CD14-positive monocyte (primary cell): ENCODE measurements at regions not wholly inside any gene's neighbourhood (a gene's known extent, or its start where the extent isn't known, plus 50 kb on each side); places are given as distances from the start of the nearest gene placed in this dataset.
A peak's percentile ranks its signal among the peaks of the same experiment; 100 is the strongest.

Source experiments
- DNase-seq, 3 donors: peaks; one replicate each; pipeline ENCODE4 v3.0.0-alpha.2; 2011 to 2022
- H2AFZ ChIP-seq: 2 replicates; pipeline ENCODE4 v1.6.0; 2012; ENCODE audit warnings: mild to moderate bottlenecking, low read depth, low read length, inconsistent platforms; ENCODE audit not compliant: insufficient read depth, poor library complexity, severe bottlenecking
- H3K27ac ChIP-seq, 2 donors: 1 replicate in 1 of 2; 2 replicates in 1 of 2; pipeline ENCODE4 v1.5.1; 2012 to 2013; ENCODE audit warnings: low read length in 2 of 2, control low read depth in 1 of 2, inconsistent platforms in 1 of 2, low read depth in 1 of 2, mild to moderate bottlenecking in 1 of 2
- H3K27me3 ChIP-seq, 2 donors: one replicate each; pipeline versions ENCODE4 v1.6.0 to v1.6.1; 2011 to 2013; ENCODE audit warnings: low read length in 2 of 2; ENCODE audit not compliant: control insufficient read depth in 2 of 2, insufficient read depth in 2 of 2
- H3K36me3 ChIP-seq, 2 donors: replicated peaks in 1 of 2; 1 replicate in 1 of 2; 2 replicates in 1 of 2; pipeline versions ENCODE4 v1.5.1 to v1.6.1; 2012 to 2013; ENCODE audit warnings: low read length in 2 of 2, control low read depth in 1 of 2, inconsistent platforms in 1 of 2, mild to moderate bottlenecking in 1 of 2; ENCODE audit not compliant: insufficient read depth in 2 of 2, control insufficient read depth in 1 of 2
- H3K4me1 ChIP-seq, 2 donors: 1 replicate in 1 of 2; 2 replicates in 1 of 2; pipeline versions ENCODE4 v1.5.1 to v1.6.1; 2012 to 2013; ENCODE audit warnings: low read length in 2 of 2, control low read depth in 1 of 2, inconsistent platforms in 1 of 2, mild to moderate bottlenecking in 1 of 2, moderate library complexity in 1 of 2; ENCODE audit not compliant: insufficient read depth in 2 of 2, control insufficient read depth in 1 of 2
- H3K4me2 ChIP-seq: replicated peaks from 2 replicates; pipeline ENCODE3; 2012; ENCODE audit warnings: low read length, moderate library complexity, mild to moderate bottlenecking; ENCODE audit not compliant: poor library complexity, severe bottlenecking; ENCODE audit errors: extremely low read depth
- H3K4me3 ChIP-seq, 3 experiments: fragments of 200-600 bp in 1 of 3; sonication (generic) in 1 of 3; replicated peaks in 1 of 3; 1 replicate in 2 of 3; 2 replicates in 1 of 3; pipeline ENCODE4 v1.5.1; 2011 to 2013; ENCODE audit warnings: low read length in 3 of 3, mild to moderate bottlenecking in 3 of 3, control low read depth in 2 of 3, low read depth in 2 of 3, inconsistent platforms in 1 of 3, moderate library complexity in 1 of 3
- H3K79me2 ChIP-seq: 2 replicates; pipeline ENCODE4 v1.6.0; 2012; ENCODE audit warnings: mild to moderate bottlenecking, control low read depth, inconsistent platforms, low read length, moderate library complexity; ENCODE audit not compliant: insufficient read depth
- H3K9ac ChIP-seq: 2 replicates; pipeline ENCODE4 v1.6.0; 2017; ENCODE audit warnings: low read length, mild to moderate bottlenecking; ENCODE audit not compliant: insufficient read depth, poor library complexity, severe bottlenecking
- H3K9me3 ChIP-seq, 2 donors: replicated peaks in 1 of 2; 1 replicate in 1 of 2; 2 replicates in 1 of 2; pipeline versions ENCODE4 v1.5.1 to v1.6.1; 2012 to 2013; ENCODE audit warnings: low read length in 2 of 2, control low read depth in 1 of 2; ENCODE audit not compliant: control insufficient read depth in 1 of 2, insufficient read depth in 1 of 2
- H4K20me1 ChIP-seq: 2 replicates; pipeline ENCODE4 v1.6.0; 2012; ENCODE audit warnings: mild to moderate bottlenecking, low read length, control low read depth, moderate library complexity; ENCODE audit not compliant: insufficient read depth
- H3K27ac Mint-ChIP-seq, 7 donors: one replicate each; pipeline ENCODE4 v1.8.0; 2020; ENCODE audit warnings: mild to moderate bottlenecking in 7 of 7, mixed read lengths in 7 of 7, moderate library complexity in 6 of 7, inconsistent platforms in 2 of 7
- H3K27me3 Mint-ChIP-seq, 3 donors: one replicate each; pipeline ENCODE4 v1.8.0; 2021 to 2022; ENCODE audit warnings: low read depth in 3 of 3, mild to moderate bottlenecking in 3 of 3, mixed read lengths in 3 of 3, moderate library complexity in 3 of 3, inconsistent platforms in 1 of 3
- H3K36me3 Mint-ChIP-seq, 2 donors: one replicate each; pipeline ENCODE4 v1.8.0; 2020; ENCODE audit warnings: mixed read lengths in 2 of 2, inconsistent platforms in 1 of 2, mild to moderate bottlenecking in 1 of 2
- H3K4me1 Mint-ChIP-seq: one replicate; pipeline ENCODE4 v1.8.0; 2020; ENCODE audit warnings: mild to moderate bottlenecking, mixed read lengths
- H3K4me3 Mint-ChIP-seq, 2 donors: one replicate each; pipeline ENCODE4 v1.8.0; 2020; ENCODE audit warnings: mild to moderate bottlenecking in 2 of 2, mixed read lengths in 2 of 2, moderate library complexity in 1 of 2
- H3K9me3 Mint-ChIP-seq, 7 donors: one replicate each; pipeline ENCODE4 v1.8.0; 2020 to 2022; ENCODE audit warnings: mixed read lengths in 7 of 7, mild to moderate bottlenecking in 6 of 7, moderate library complexity in 6 of 7, inconsistent platforms in 2 of 7
- CTCF ChIP-seq: fragments of 200-600 bp; IDR thresholded peaks from one replicate; pipeline ENCODE4 v1.8.0; 2022; ENCODE audit warnings: antibody characterized with exemption, mild to moderate bottlenecking
- WGBS: methylation state at CpG from one replicate; pipeline ENCODE4 v1.1.5; 2013; ENCODE audit warnings: missing lambda C conversion rate; ENCODE audit not compliant: insufficient coverage; 5-methylcytosine and 5-hydroxymethylcytosine counted together
- intact Hi-C, 2 donors: fragments of 100-400 bp; cut with micrococcal nuclease; formaldehyde crosslinking; loops; one replicate each; pipeline versions ENCODE4 v1.15.0 to v1.15.1; 2023

- no peak for TF ChIP-seq CTCF
- Mint-ChIP-seq H3K27ac (peak overlapping the region in 1 of 7 donors; percentile 59), H3K36me3 (no peaks in the 10 kb centered on the region), H3K27me3 (peaks cover 1 to 7% (median 7%) of the 10 kb centered on the region in 3 donors), H3K4me3 (no peak overlapping the region), H3K9me3 (peaks cover 0 to 2% (median 0%) of the 10 kb centered on the region in 7 donors), H3K4me1 (peaks cover 4% of the 10 kb centered on the region)
- Histone ChIP-seq H3K4me1 (peaks cover 2 to 4% of the 10 kb centered on the region in 2 donors), H3K27ac (no peak overlapping the region), H3K79me2 (no peaks in the 10 kb centered on the region), H3K9me3 (no peaks in the 10 kb centered on the region), H3K4me3 (no peak overlapping the region), H3K9ac (no peak overlapping the region), H2AFZ (no peak overlapping the region), H3K4me2 (no peak overlapping the region), H3K36me3 (no peaks in the 10 kb centered on the region), H4K20me1 (no peaks in the 10 kb centered on the region), H3K27me3 (no peaks in the 10 kb centered on the region)
- 47% methylated on average over 7 of the region's 12 CpGs for WGBS
- DNase-seq: no peak
- intact Hi-C loops: no loop called here
These were observed 145.9 kb downstream of the OR4M2 start for GRCh38 chr15:22226034-22226790.

- no peak for DNase-seq
- Histone ChIP-seq H3K4me2 (no peak overlapping the region), H3K27ac (no peak overlapping the region), H3K4me1 (no peaks in the 10 kb centered on the region), H3K27me3 (no peaks in the 10 kb centered on the region), H3K9ac (no peak overlapping the region), H2AFZ (no peak overlapping the region), H3K9me3 (no peaks in the 10 kb centered on the region), H4K20me1 (no peaks in the 10 kb centered on the region), H3K4me3 (no peak overlapping the region), H3K36me3 (no peaks in the 10 kb centered on the region), H3K79me2 (no peaks in the 10 kb centered on the region)
- no peak overlapping the region for H3K4me3 Mint-ChIP-seq
- H3K27ac Mint-ChIP-seq: peak overlapping the region in 1 of 7 donors; percentile 12
- H3K9me3 Mint-ChIP-seq: peaks cover 0 to 2% (median 0%) of the 10 kb centered on the region in 7 donors
- peaks cover 2 to 7% (median 7%) of the 10 kb centered on the region in 3 donors for H3K27me3 Mint-ChIP-seq
- WGBS: 87% methylated on average over 7 of the region's 7 CpGs
- H3K4me1 Mint-ChIP-seq: no peaks in the 10 kb centered on the region
- no peak for TF ChIP-seq CTCF
- intact Hi-C loops: no loop called here
- H3K36me3 Mint-ChIP-seq: no peaks in the 10 kb centered on the region
These were observed 147.2 kb downstream of the OR4M2 start for GRCh38 chr15:22227411-22228100.
